NCI-H2107 treated with DMSO at 0.1 percent for 48 hours (cell line): ENCODE measurements at regions not wholly inside any gene's neighbourhood (a gene's known extent, or its start where the extent isn't known, plus 50 kb on each side); places are given as distances from the start of the nearest gene placed in this dataset.
"Not testable (repeated sequence)": the region's sequence is repeated elsewhere in the genome, so short reads cannot be mapped to it uniquely, and the experiment has no call there.

ENCODE experiments used
- DNase-seq: peaks from one replicate; lab custom pipeline; 2025; ENCODE audit not compliant: unreplicated experiment; lab: John Stamatoyannopoulos, UW

- DNase-seq: no peak
Observed at GRCh38 chr18:68387246-68387645, 327.7 kb downstream of the TMX3 start.

GRCh38 chr18:68383979-68384378 is 330.9 kb downstream of the TMX3 start:
- DNase-seq: not testable (repeated sequence)

GRCh38 chr18:68376926-68377325 is 338.0 kb downstream of the TMX3 start:
- DNase-seq: no peak

- DNase-seq: no peak
Observed at GRCh38 chr18:68362907-68363306, 352.0 kb downstream of the TMX3 start.

GRCh38 chr18:68355637-68356036 is 359.3 kb downstream of the TMX3 start:
- no peak for DNase-seq

- no peak for DNase-seq
Observed at GRCh38 chr18:68354176-68354575, 360.7 kb downstream of the TMX3 start.

GRCh38 chr18:68342039-68342659 is 372.8 kb downstream of the TMX3 start:
- no peak for DNase-seq

GRCh38 chr18:68340606-68341005 is 374.3 kb downstream of the TMX3 start:
- DNase-seq: no peak

- no peak for DNase-seq
Observed at GRCh38 chr18:68330658-68331057, 384.2 kb downstream of the TMX3 start.

- DNase-seq: no peak
Observed at GRCh38 chr18:68323921-68324320, 391.0 kb downstream of the TMX3 start.

- no peak for DNase-seq
Observed at GRCh38 chr18:68316636-68317035, 398.3 kb downstream of the TMX3 start.

- DNase-seq: no peak
Observed at GRCh38 chr18:68314403-68314802, 400.5 kb downstream of the TMX3 start.

- DNase-seq: no peak
Observed at GRCh38 chr18:68301441-68301840, 413.5 kb downstream of the TMX3 start.

GRCh38 chr18:68299906-68300305 is 415.0 kb downstream of the TMX3 start:
- DNase-seq: no peak

GRCh38 chr18:68298330-68298729 is 416.6 kb downstream of the TMX3 start:
- DNase-seq: no peak

- DNase-seq: no peak
Observed at GRCh38 chr18:68288408-68288807, 426.5 kb downstream of the TMX3 start.

- peak; percentile 20 for DNase-seq
Observed at GRCh38 chr18:68284236-68284780, 430.6 kb downstream of the TMX3 start.

- DNase-seq: no peak
Observed at GRCh38 chr18:68283834-68284233, 431.1 kb downstream of the TMX3 start.

- DNase-seq: no peak
Observed at GRCh38 chr18:68282232-68282631, 432.7 kb downstream of the TMX3 start.

- DNase-seq: no peak
Observed at GRCh38 chr18:68275616-68276015, 439.3 kb downstream of the TMX3 start.

- DNase-seq: no peak
Observed at GRCh38 chr18:68270017-68270416, 444.9 kb downstream of the TMX3 start.

- no peak for DNase-seq
Observed at GRCh38 chr18:68267583-68267982, 447.3 kb downstream of the TMX3 start.

- no peak for DNase-seq
Observed at GRCh38 chr18:68263481-68263880, 451.4 kb downstream of the TMX3 start.
